Lower lobe of right lung (tissue), 2 donors: ENCODE measurements at regions not wholly inside any gene's neighbourhood (a gene's known extent, or its start where the extent isn't known, plus 50 kb on each side); places are given as distances from the start of the nearest gene placed in this dataset.

ENCODE experiments used
- ATAC-seq, 2 donors: fragments of 200-7000 bp; cut with Tn5 transposase; one replicate each; pipeline ENCODE4 v1.9.1; 2020 to 2022; ENCODE audit warnings: mild to moderate bottlenecking in 2 of 2, moderate library complexity in 2 of 2
- DNase-seq: peaks from one replicate; pipeline ENCODE4 v3.0.0-alpha.2; 2020
- H3K27ac ChIP-seq: fragments of 200-600 bp; one replicate; pipeline ENCODE4 v1.8.0; 2022
- H3K27me3 ChIP-seq: fragments of 200-600 bp; one replicate; pipeline ENCODE4 v1.8.0; 2022; ENCODE audit warnings: low read depth
- H3K36me3 ChIP-seq: fragments of 200-600 bp; one replicate; pipeline ENCODE4 v1.8.0; 2022; ENCODE audit warnings: mild to moderate bottlenecking
- H3K4me1 ChIP-seq: fragments of 200-600 bp; one replicate; pipeline ENCODE4 v1.8.0; 2022
- H3K4me3 ChIP-seq: fragments of 200-600 bp; one replicate; pipeline ENCODE4 v1.8.0; 2022; ENCODE audit warnings: mild to moderate bottlenecking
- H3K9me3 ChIP-seq: fragments of 200-600 bp; one replicate; pipeline ENCODE4 v1.8.0; 2022
- intact Hi-C: fragments of 100-400 bp; cut with DNase I; formaldehyde crosslinking; loops from one replicate; pipeline ENCODE4 v1.11.0; 2022
- TF ChIP-seq, protein P1 (sequence below): fragments of 200-600 bp; IDR thresholded peaks from one replicate; pipeline ENCODE4 v1.8.0; 2022; ENCODE audit warnings: antibody characterized with exemption, mild to moderate bottlenecking
- donor health status: DM: no; HTN: yes; CAD: no; lungs with severe emphysema.

DNA sequence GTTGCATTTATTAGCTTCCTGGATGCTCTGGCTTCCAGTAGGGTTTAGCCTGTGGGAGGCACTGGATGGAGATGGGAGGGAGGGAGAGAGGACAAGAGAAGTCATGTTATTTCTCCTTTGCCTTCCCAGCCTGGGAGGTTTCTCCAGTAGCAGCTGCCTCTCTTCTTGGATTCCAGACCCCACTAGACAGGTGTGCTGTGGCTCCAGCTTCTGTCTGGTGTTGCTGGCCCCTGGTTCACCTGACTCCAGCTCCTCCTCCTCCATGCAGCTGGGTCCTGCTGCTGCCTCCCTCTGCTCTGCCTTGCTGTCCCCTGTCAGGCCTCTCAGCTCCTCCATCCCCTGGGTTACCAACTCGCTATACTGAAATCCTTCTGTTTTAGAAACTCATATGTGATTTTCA, 188.9 kb upstream of the TNP1 start:
- TF ChIP-seq, protein P1, sequence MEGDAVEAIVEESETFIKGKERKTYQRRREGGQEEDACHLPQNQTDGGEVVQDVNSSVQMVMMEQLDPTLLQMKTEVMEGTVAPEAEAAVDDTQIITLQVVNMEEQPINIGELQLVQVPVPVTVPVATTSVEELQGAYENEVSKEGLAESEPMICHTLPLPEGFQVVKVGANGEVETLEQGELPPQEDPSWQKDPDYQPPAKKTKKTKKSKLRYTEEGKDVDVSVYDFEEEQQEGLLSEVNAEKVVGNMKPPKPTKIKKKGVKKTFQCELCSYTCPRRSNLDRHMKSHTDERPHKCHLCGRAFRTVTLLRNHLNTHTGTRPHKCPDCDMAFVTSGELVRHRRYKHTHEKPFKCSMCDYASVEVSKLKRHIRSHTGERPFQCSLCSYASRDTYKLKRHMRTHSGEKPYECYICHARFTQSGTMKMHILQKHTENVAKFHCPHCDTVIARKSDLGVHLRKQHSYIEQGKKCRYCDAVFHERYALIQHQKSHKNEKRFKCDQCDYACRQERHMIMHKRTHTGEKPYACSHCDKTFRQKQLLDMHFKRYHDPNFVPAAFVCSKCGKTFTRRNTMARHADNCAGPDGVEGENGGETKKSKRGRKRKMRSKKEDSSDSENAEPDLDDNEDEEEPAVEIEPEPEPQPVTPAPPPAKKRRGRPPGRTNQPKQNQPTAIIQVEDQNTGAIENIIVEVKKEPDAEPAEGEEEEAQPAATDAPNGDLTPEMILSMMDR: no peak
- Histone ChIP-seq H3K9me3 (no peaks in the 10 kb centered on the region), H3K4me3 (no peak overlapping the region), H3K36me3 (no peaks in the 10 kb centered on the region), H3K4me1 (no peaks in the 10 kb centered on the region), H3K27me3 (no peaks in the 10 kb centered on the region), H3K27ac (no peak overlapping the region)
- DNase-seq (no peak), ATAC-seq (no peak)
- intact Hi-C loops: no loop called here

DNA sequence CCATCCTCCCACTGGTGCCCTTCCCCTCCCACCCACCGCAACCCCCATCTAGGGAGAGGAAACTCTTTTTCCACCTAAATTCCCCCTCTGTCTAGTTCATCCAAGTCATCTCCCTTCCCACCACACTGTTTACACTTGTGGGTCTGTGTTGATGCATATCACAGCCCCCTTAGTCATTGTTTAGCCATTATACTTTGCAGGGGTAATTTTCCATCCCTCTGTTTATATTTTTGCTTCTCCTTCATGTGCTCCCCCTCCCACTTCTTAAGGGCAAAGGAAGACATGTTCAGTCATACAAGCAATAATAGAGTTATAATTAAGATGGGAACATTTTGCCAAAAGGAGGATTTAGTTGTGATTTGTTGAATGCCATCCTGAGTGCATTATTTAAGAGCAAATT, 187.8 kb upstream of the TNP1 start:
- Histone ChIP-seq H3K27me3 (no peaks in the 10 kb centered on the region), H3K4me1 (no peaks in the 10 kb centered on the region), H3K27ac (no peak overlapping the region), H3K4me3 (no peak overlapping the region), H3K9me3 (no peaks in the 10 kb centered on the region), H3K36me3 (no peaks in the 10 kb centered on the region)
- ATAC-seq: no peak
- intact Hi-C loops: no loop called here
- TF ChIP-seq, protein P1: no peak
- DNase-seq: no peak

DNA sequence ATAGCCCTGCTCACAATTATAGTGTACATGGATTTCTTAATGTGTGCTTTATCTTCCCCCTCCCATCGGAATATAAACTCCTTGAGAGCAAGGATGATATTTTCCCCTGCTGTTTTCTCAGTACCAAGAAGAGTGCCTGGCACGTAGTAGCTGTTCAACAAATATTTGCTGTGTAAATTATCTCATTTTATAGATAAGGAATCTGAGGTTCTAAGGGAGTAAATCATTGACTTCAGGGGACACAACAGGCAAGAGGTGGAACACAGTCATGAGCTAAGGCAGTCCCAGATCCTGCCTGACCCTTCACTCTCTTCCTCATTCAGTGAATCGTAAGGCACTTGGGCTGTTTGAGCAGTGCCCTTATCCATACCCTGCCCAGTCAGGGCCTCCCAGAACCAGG, 187.3 kb upstream of the TNP1 start:
- H3K27me3 ChIP-seq: no peaks in the 10 kb centered on the region
- H3K4me1 ChIP-seq: no peaks in the 10 kb centered on the region
- DNase-seq (no peak), ATAC-seq (no peak)
- H3K27ac ChIP-seq: no peak overlapping the region
- intact Hi-C loops: no loop called here
- H3K4me3 ChIP-seq: no peak overlapping the region
- no peaks in the 10 kb centered on the region for H3K36me3 ChIP-seq
- no peaks in the 10 kb centered on the region for H3K9me3 ChIP-seq
- TF ChIP-seq, protein P1: no peak

DNA sequence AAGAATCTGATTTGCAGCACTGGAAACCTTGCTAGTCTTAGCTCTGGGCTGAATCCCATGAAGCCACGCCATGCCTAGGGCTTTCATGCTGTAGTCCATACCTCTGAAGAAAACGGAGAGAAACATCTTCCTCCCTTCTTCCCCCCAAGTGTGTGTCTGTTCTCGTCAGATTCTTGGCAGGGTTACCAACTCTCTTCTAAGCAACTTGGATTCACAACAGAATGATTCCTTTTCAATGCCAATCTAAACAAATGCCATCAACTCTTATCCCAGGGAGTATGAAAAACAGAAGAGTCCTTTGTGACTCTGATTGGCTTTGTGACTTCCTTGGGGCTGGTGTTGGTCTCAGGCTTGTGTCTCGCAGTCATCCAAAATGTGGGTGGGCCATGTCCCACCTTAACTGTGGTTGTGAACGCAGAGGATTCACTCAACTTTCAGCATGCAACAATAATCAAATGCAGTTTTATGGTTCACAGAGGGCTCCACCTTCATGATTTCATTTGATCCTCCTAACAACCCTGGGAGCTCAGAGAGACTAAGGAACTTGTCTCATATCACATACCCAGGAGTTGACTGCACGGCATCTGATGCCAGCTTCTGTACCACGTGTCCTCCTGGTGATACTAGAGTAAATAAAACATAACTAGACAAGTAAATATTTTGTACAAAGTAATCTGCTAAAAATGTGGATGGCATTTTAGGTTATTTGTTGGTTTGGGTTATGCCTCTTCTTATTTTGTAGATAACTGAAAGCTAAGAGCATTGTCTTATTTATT, 186.0 kb upstream of the TNP1 start:
- Histone ChIP-seq H3K4me1 (no peaks in the 10 kb centered on the region), H3K27ac (no peak overlapping the region), H3K9me3 (no peaks in the 10 kb centered on the region), H3K4me3 (no peak overlapping the region), H3K36me3 (no peaks in the 10 kb centered on the region), H3K27me3 (no peaks in the 10 kb centered on the region)
- no peak for DNase-seq
- no peak for ATAC-seq
- TF ChIP-seq, protein P1: no peak
- intact Hi-C loops: no loop called here

DNA sequence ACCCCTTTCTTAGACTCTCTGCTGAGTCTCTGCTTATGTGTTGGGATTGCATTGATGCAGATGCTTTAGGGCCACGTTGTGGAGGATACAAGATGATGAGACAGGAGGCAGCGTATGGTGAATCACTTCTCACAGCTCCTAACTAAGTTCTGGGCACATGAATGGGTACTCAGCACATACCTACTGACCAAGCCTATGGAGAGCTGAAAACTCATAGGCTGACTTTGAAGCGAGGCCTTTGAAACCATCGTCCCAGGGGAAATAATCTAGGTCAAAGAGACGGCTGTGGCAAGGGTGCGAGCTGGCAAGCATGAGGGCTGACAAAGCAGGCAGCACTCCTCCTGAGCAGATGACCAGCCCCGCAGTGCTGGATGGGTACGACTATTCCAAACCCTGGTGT, 180.2 kb upstream of the TNP1 start:
- ATAC-seq (no peak), DNase-seq (no peak)
- intact Hi-C loops: no loop called here
- H3K27me3 ChIP-seq: no peaks in the 10 kb centered on the region
- H3K4me3 ChIP-seq: no peak overlapping the region
- no peaks in the 10 kb centered on the region for H3K9me3 ChIP-seq
- no peak overlapping the region for H3K27ac ChIP-seq
- TF ChIP-seq, protein P1: no peak
- H3K36me3 ChIP-seq: no peaks in the 10 kb centered on the region
- H3K4me1 ChIP-seq: no peaks in the 10 kb centered on the region
